ENCODE measurements at regions not wholly inside any gene's neighbourhood (a gene's known extent, or its start where the extent isn't known, plus 50 kb on each side); places are given as distances from the start of the nearest gene placed in this dataset.

- TF ChIP-seq EZH2 (IDR thresholded peaks at IDR 0.05): no peak
- no peak for TF ChIP-seq POLR2AphosphoS5 (IDR thresholded peaks at IDR 0.05; ENCODE audit: borderline replicate concordance, low read depth, low read length)
- no peak for TF ChIP-seq FOXP2 (optimal IDR thresholded peaks at IDR 0.05; ENCODE audit: control extremely low read depth, extremely low read length, insufficient read depth)
Observed at GRCh38 chr4:156374069-156374468, 420.4 kb upstream of the CTSO start.
